ENCODE measurements at regions not wholly inside any gene's neighbourhood (a gene's known extent, or its start where the extent isn't known, plus 50 kb on each side); places are given as distances from the start of the nearest gene placed in this dataset.

- TF ChIP-seq TCF7L2 (IDR thresholded peaks at IDR 0.05; ENCODE audit: low read depth, low read length) (no peak), POLR2AphosphoS5 (IDR thresholded peaks at IDR 0.05; ENCODE audit: low read depth, low read length) (no peak), SIN3A (IDR thresholded peaks at IDR 0.05; ENCODE audit: borderline replicate concordance, insufficient read depth, low read depth, low read length) (no peak)
- TF ChIP-seq, protein P1, sequence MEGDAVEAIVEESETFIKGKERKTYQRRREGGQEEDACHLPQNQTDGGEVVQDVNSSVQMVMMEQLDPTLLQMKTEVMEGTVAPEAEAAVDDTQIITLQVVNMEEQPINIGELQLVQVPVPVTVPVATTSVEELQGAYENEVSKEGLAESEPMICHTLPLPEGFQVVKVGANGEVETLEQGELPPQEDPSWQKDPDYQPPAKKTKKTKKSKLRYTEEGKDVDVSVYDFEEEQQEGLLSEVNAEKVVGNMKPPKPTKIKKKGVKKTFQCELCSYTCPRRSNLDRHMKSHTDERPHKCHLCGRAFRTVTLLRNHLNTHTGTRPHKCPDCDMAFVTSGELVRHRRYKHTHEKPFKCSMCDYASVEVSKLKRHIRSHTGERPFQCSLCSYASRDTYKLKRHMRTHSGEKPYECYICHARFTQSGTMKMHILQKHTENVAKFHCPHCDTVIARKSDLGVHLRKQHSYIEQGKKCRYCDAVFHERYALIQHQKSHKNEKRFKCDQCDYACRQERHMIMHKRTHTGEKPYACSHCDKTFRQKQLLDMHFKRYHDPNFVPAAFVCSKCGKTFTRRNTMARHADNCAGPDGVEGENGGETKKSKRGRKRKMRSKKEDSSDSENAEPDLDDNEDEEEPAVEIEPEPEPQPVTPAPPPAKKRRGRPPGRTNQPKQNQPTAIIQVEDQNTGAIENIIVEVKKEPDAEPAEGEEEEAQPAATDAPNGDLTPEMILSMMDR (IDR thresholded peaks at IDR 0.05): no peak
- TF ChIP-seq, protein P2, sequence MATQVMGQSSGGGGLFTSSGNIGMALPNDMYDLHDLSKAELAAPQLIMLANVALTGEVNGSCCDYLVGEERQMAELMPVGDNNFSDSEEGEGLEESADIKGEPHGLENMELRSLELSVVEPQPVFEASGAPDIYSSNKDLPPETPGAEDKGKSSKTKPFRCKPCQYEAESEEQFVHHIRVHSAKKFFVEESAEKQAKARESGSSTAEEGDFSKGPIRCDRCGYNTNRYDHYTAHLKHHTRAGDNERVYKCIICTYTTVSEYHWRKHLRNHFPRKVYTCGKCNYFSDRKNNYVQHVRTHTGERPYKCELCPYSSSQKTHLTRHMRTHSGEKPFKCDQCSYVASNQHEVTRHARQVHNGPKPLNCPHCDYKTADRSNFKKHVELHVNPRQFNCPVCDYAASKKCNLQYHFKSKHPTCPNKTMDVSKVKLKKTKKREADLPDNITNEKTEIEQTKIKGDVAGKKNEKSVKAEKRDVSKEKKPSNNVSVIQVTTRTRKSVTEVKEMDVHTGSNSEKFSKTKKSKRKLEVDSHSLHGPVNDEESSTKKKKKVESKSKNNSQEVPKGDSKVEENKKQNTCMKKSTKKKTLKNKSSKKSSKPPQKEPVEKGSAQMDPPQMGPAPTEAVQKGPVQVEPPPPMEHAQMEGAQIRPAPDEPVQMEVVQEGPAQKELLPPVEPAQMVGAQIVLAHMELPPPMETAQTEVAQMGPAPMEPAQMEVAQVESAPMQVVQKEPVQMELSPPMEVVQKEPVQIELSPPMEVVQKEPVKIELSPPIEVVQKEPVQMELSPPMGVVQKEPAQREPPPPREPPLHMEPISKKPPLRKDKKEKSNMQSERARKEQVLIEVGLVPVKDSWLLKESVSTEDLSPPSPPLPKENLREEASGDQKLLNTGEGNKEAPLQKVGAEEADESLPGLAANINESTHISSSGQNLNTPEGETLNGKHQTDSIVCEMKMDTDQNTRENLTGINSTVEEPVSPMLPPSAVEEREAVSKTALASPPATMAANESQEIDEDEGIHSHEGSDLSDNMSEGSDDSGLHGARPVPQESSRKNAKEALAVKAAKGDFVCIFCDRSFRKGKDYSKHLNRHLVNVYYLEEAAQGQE (IDR thresholded peaks at IDR 0.05; ENCODE audit: insufficient read depth in 1 of 2, low read depth in 2 of 2, low read length in 1 of 2): no peak
- intact Hi-C loops (cut with micrococcal nuclease; ENCODE audit: unreplicated experiment): no loop called here
- Histone ChIP-seq H3K9me3 (ENCODE audit: control insufficient read depth, insufficient read depth, low read depth, low read length) (no peaks in the 10 kb centered on the region), H3K36me3 (ENCODE audit: control insufficient read depth, insufficient read depth, low read length) (no peaks in the 10 kb centered on the region), H3K27ac (ENCODE audit: low read length) (no peak overlapping the region), H3K4me1 (ENCODE audit: control insufficient read depth, insufficient read depth, low read length) (no peaks in the 10 kb centered on the region), H3K27me3 (ENCODE audit: control insufficient read depth, insufficient read depth, low read length) (no peaks in the 10 kb centered on the region), H3K4me3 (ENCODE audit: low read depth in 2 of 2, low read length in 2 of 2) (no peak overlapping the region)
- in situ Hi-C loops (cut with HindIII; ENCODE audit: low pct_unique_long_range_greater_than_20kb, low sequenced_read_pairs): no loop called here
- ChIA-PET POLR2A (no interaction called here), CTCF (no interaction called here)
- DNase-seq (ENCODE audit: low read depth, low spot score) (no peak), ATAC-seq (no peak)
- no TSS peak for BruUV-seq (replicated peaks)
Observed at GRCh38 chr4:144356941-144357381, 216.4 kb upstream of the GYPA start.

DNA sequence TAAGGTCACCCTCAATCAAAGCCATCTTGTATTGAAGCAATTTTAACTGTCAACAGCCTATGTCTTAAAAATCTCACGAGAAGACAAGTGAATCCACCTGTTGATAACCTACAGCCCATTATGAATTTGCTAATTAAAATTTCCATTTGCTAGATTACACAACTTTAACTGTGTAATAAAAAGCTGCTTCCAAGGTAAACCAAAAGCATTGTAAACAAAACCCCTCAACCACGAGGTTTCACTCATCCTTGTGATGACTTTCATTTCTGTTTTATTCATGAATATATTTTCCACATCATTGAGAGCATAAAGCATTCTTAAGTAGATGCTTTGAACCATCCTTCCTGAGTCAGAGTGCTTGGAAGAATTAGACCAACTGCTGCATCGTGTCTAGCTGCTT lies 217.5 kb upstream of the GYPA start:
- TF ChIP-seq TCF7L2 (IDR thresholded peaks at IDR 0.05; ENCODE audit: low read depth, low read length): no peak
- TF ChIP-seq, protein P1 (IDR thresholded peaks at IDR 0.05): no peak
- no peak for TF ChIP-seq SIN3A (IDR thresholded peaks at IDR 0.05; ENCODE audit: borderline replicate concordance, insufficient read depth, low read depth, low read length)
- no peak for TF ChIP-seq POLR2AphosphoS5 (IDR thresholded peaks at IDR 0.05; ENCODE audit: low read depth, low read length)
- TF ChIP-seq, protein P2 (IDR thresholded peaks at IDR 0.05; ENCODE audit: insufficient read depth in 1 of 2, low read depth in 2 of 2, low read length in 1 of 2): no peak
- Histone ChIP-seq H3K27ac (ENCODE audit: low read length) (no peak overlapping the region), H3K9me3 (ENCODE audit: control insufficient read depth, insufficient read depth, low read depth, low read length) (no peaks in the 10 kb centered on the region), H3K27me3 (ENCODE audit: control insufficient read depth, insufficient read depth, low read length) (no peaks in the 10 kb centered on the region), H3K4me1 (ENCODE audit: control insufficient read depth, insufficient read depth, low read length) (no peaks in the 10 kb centered on the region), H3K36me3 (ENCODE audit: control insufficient read depth, insufficient read depth, low read length) (no peaks in the 10 kb centered on the region), H3K4me3 (ENCODE audit: low read depth in 2 of 2, low read length in 2 of 2) (no peak overlapping the region)
- CTCF ChIA-PET: no interaction called here
- in situ Hi-C loops (cut with HindIII; ENCODE audit: low pct_unique_long_range_greater_than_20kb, low sequenced_read_pairs): no loop called here
- intact Hi-C loops (cut with micrococcal nuclease; ENCODE audit: unreplicated experiment): no loop called here
- DNase-seq (ENCODE audit: low read depth, low spot score): no peak
- no TSS peak for BruUV-seq (replicated peaks)
- ATAC-seq: no peak
- POLR2A ChIA-PET: no interaction called here
